WERI-Rb-1 (cell line): ENCODE measurements at regions not wholly inside any gene's neighbourhood (a gene's known extent, or its start where the extent isn't known, plus 50 kb on each side); places are given as distances from the start of the nearest gene placed in this dataset.

Source experiments
- DNase-seq: peaks from one replicate; pipeline ENCODE4 v3.0.0-alpha.2; 2020
- H3K27ac ChIP-seq: fragments of 250-450 bp; sonication (Bioruptor Pico); 2 replicates; pipeline ENCODE4 v1.5.1; 2020; ENCODE audit warnings: mild to moderate bottlenecking, moderate library complexity
- H3K27me3 ChIP-seq: fragments of 250-450 bp; sonication (Bioruptor Pico); 2 replicates; pipeline ENCODE4 v1.5.1; 2021; ENCODE audit warnings: mild to moderate bottlenecking, low read depth, moderate library complexity; ENCODE audit not compliant: insufficient read depth, severe bottlenecking
- H3K36me3 ChIP-seq: fragments of 250-450 bp; sonication (Bioruptor Pico); 2 replicates; pipeline ENCODE4 v1.5.1; 2020; ENCODE audit warnings: mild to moderate bottlenecking, moderate library complexity
- H3K4me3 ChIP-seq: 2 replicates; pipeline ENCODE4 v1.5.1; 2011; ENCODE audit warnings: low read depth, mild to moderate bottlenecking, control low read depth, low read length
- H3K9me3 ChIP-seq: fragments of 250-450 bp; sonication (Bioruptor Pico); 2 replicates; pipeline ENCODE4 v1.5.1; 2021; ENCODE audit warnings: mild to moderate bottlenecking, moderate library complexity; ENCODE audit not compliant: severe bottlenecking
- CTCF ChIP-seq: IDR thresholded peaks from 2 replicates; pipeline ENCODE4 v1.5.1; 2011; ENCODE audit warnings: low read depth, mild to moderate bottlenecking, control low read depth, inconsistent platforms, low read length

- DNase-seq = no peak
- Histone ChIP-seq H3K36me3 (no peaks in the 10 kb centered on the region), H3K9me3 (no peaks in the 10 kb centered on the region), H3K27ac (no peak overlapping the region), H3K27me3 (no peaks in the 10 kb centered on the region), H3K4me3 (no peak overlapping the region)
- no peak for TF ChIP-seq CTCF
These were observed 57.8 kb upstream of the TRPM3 start for GRCh38 chr9:71179183-71179582.

GRCh38 chr9:71177901-71178300 is 56.5 kb upstream of the TRPM3 start:
- H3K9me3 ChIP-seq = no peaks in the 10 kb centered on the region

GRCh38 chr9:71171517-71171916 is 50.1 kb upstream of the TRPM3 start:
- H3K9me3 ChIP-seq = peaks cover 4% of the 10 kb centered on the region
- DNase-seq = no peak
- no peaks in the 10 kb centered on the region for H3K27me3 ChIP-seq
- H3K36me3 ChIP-seq = no peaks in the 10 kb centered on the region
- no peak for TF ChIP-seq CTCF
- no peak overlapping the region for H3K27ac ChIP-seq
- no peak overlapping the region for H3K4me3 ChIP-seq

More at GRCh38 chr9:71177901-71178300, 56.5 kb upstream of the TRPM3 start:
- no peaks in the 10 kb centered on the region for H3K36me3 ChIP-seq
- no peak overlapping the region for H3K4me3 ChIP-seq
- no peak overlapping the region for H3K27ac ChIP-seq
- H3K27me3 ChIP-seq = no peaks in the 10 kb centered on the region
- no peak for TF ChIP-seq CTCF
- no peak for DNase-seq
